NCI-H1694 treated with DMSO at 0.1 percent for 48 hours (cell line): ENCODE measurements at regions not wholly inside any gene's neighbourhood (a gene's known extent, or its start where the extent isn't known, plus 50 kb on each side); places are given as distances from the start of the nearest gene placed in this dataset.
"Not testable (repeated sequence)": the region's sequence is repeated elsewhere in the genome, so short reads cannot be mapped to it uniquely, and the experiment has no call there.

Experiments used
- DNase-seq: peaks from one replicate; lab custom pipeline; 2025; lab: John Stamatoyannopoulos, UW

GRCh38 chr11:57047610-57048009 is 58.9 kb downstream of the OR5AK2 start:
- no peak for DNase-seq

GRCh38 chr11:57049749-57050148 is 61.0 kb downstream of the OR5AK2 start:
- no peak for DNase-seq

GRCh38 chr11:57054817-57055216 is 66.1 kb downstream of the OR5AK2 start:
- DNase-seq = no peak

DNA sequence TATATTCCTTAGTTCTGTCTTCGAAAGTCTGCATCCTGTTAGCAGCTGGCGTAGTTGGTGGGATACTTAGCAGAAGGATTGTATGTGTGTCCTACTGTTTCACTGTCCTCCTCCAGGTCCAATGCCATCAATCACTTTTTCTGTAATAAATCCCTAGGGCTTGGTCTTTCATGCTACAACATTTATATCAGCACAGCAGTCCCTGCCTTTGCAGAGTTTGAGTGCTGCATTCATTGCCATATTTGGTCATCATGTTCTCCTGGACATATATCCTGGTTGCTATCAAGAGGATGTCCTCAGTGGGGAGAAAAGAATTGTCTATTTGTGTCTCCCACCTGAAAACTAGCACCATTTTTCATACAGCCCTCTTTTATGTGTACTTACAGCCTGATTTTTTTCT is 67.0 kb downstream of the OR5AK2 start:
- DNase-seq = no peak

DNA sequence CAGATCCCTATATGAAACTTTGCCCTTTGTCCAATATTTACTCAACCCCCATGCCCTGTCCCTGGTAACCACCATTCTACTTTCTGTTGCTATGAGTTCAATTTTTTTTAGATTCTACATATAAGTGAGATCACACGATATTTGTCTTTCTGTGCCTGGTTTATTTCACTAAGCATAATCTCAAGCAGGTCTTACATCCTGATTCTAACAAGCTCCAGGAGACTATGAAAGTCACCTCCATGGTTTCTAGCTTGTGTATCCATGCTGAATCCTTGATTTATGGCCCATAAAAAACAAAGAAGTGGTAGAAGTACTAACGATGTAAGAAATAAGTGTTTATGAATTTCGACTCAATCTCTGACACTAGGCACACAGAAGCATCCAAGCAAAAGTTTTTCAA is 68.0 kb downstream of the OR5AK2 start:
- DNase-seq = no peak

GRCh38 chr11:57057561-57057960 is 68.8 kb downstream of the OR5AK2 start:
- no peak for DNase-seq

DNA sequence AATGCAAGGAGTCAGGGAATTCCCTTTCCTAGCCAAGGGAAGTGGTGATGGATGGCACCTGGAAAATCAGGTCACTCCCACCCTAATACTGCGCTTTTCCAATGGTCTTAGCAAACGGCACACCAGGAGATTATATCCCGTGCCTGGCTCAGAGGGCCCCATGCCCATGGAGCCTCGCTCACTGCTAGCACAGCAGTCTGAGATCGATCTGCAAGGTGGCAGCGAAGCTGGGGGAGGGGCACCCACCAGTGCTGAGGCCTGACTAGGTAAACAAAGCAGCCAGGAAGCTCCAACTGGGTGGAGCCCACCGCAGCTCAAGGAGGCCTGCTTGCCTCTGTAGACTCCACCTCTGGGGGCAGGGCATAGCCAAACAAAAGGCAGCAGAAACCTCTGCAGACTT is 74.2 kb downstream of the OR5AK2 start:
- DNase-seq = not testable (repeated sequence)

DNA sequence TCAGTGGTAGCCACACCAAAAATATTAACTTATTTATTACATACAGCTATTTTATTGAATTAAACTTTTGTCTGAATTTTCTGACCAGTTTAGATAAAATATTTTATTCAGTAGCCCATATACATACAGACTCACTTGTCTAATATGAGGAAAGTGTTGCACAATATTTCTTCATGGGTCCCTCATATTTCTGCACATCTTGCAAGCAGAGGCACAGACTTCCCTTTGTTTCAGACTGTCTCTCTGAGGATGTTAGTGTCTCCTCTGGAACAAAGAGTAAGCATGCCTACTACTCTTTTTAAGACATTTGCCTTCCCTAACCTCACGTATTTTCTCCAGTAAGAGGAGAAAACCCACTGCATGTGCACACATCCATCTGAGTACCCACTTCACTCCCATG is 81.2 kb downstream of the OR5AK2 start:
- DNase-seq = no peak

GRCh38 chr11:57071829-57072228 is 83.1 kb downstream of the OR5AK2 start:
- no peak for DNase-seq

GRCh38 chr11:57072640-57073039 is 83.9 kb downstream of the OR5AK2 start:
- DNase-seq = no peak

GRCh38 chr11:57073128-57073527 is 84.4 kb downstream of the OR5AK2 start:
- DNase-seq = no peak

DNA sequence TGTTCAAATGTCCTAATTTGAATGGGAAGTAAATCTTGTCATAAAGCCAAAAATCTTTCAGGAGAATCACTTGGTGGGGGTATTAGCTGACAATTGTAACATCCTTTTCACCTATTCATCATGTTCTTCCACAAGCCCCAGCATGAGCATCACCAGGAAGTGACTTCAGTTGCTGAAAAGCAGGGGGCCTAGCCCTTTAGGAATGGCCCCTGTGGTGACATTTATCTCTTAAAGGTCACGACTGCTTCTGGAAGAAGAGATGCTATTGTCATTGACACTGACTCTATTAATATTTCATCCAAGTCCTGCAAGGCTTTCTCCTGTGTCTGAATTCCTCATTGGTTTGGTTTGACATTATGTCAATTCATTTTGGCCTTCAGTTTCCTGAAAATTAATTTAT is 92.6 kb downstream of the OR5AK2 start:
- DNase-seq = no peak

GRCh38 chr11:57082125-57082524 is 93.4 kb downstream of the OR5AK2 start:
- DNase-seq = no peak

- DNase-seq = no peak
These were observed 95.1 kb downstream of the OR5AK2 start for GRCh38 chr11:57083641-57084385.

- DNase-seq = no peak
These were observed 96.1 kb upstream of the LRRC55 start for GRCh38 chr11:57085611-57086010.

GRCh38 chr11:57087991-57088390 is 93.8 kb upstream of the LRRC55 start:
- DNase-seq = no peak

DNA sequence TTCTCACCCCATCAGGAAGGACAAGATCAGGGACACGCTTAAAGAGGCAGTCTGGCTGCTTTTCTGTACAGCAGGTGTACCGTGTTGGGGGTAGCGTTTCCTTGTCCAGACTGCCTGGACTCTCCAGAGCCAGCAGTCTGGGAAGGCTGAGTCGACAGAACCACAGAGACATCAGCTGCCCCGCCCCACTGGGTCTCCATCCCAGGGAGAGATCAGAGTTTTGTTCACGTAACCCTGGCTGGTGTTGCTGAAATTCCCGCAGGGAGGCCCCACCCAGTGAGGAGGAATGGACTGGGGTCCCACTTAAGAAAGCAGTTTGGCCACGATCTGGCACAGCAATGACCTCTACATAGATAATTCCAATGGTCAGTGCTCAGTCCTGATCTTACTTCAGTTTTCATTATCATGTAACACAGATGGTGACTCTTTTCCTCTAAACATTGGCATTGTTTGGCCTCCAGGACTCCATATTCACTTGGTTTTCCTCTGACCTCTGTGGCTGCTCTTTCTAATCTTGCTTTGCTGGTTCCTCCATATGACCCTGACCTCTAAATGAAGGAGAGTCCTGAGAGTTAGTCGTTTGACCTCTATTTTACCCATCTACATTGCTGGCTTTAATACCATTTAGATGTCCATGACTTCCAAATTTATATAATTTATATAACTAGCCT is 89.6 kb upstream of the LRRC55 start:
- DNase-seq = no peak

- DNase-seq = no peak
These were observed 87.4 kb upstream of the LRRC55 start for GRCh38 chr11:57094181-57094935.

DNA sequence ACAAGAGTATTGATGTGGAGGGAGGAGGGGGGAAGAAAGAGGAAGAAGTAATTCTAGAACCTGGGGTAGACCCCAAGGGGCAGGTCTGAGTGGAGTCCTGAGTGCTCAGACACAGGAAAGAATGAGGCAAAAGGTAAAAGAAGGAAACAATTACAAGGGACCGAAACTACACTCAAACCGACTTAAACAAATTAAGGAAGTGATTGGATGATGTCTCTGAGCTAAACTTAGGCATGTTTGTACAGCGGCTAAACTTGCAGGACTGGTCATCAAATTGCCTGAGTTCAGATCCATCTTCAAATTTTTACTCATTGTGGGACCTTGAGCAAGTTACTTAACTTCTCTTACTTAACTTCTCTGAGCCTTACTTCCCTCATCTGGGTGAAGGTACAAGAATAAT is 86.3 kb upstream of the LRRC55 start:
- no peak for DNase-seq

DNA sequence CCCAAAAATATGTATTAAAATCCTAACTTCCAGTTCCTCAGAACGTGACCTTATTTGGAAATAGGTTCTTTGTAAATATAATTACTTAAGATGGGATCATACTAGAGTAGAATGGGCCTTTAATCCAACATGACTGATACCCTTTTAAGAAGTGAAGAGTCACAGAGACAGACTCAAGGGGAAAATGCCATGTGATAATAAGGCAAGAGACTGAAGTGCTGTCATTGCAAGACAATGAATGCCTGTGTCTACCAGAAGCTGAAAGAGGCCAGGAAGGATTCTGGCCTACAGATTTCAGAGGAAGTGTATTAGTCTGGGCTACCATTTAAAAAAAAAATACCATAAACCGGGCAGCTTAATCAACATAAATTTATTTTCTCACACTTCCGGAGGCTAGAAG is 85.9 kb upstream of the LRRC55 start:
- no peak for DNase-seq

GRCh38 chr11:57097149-57097548 is 84.6 kb upstream of the LRRC55 start:
- DNase-seq = no peak

DNA sequence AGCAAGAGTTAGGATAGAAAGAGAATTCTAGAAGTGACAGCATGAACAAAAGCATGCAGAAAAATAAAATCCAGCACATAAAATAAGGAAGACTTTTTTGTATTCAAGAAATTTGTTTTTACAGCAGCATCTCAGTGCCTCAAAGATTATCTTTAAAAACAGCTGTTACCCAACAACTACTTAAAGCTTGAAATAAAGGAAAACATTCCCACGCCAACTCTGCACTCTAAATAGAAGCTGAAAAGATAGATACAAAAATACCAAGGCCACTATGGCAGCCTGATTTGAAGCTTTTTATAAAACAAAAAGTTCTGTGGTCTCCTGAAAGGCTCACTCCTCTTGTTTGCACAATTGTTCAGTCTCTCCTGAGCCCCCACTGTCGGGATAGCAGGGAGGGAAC is 83.6 kb upstream of the LRRC55 start:
- DNase-seq = no peak
